ENCODE measurements at regions not wholly inside any gene's neighbourhood (a gene's known extent, or its start where the extent isn't known, plus 50 kb on each side); places are given as distances from the start of the nearest gene placed in this dataset.

- no peak for TF ChIP-seq HDGF (IDR thresholded peaks at IDR 0.05; ENCODE audit: borderline replicate concordance)
- no peak for TF ChIP-seq BHLHE40 (IDR thresholded peaks at IDR 0.05; ENCODE audit: borderline replicate concordance)
- TF ChIP-seq SP1 (IDR thresholded peaks at IDR 0.05) = no peak
- no peak for TF ChIP-seq FOXM1 (IDR thresholded peaks at IDR 0.05; ENCODE audit: borderline replicate concordance)
- TF ChIP-seq NFRKB (IDR thresholded peaks at IDR 0.05) = no peak
- peak; percentile 77 for TF ChIP-seq PKNOX1 (IDR thresholded peaks at IDR 0.05)
Measured at GRCh38 chr1:65687428-65688214, 105.1 kb upstream of the PDE4B start.

All from HEK293T (cell line).